CD4-positive, alpha-beta T cell treated with Interleukin-2 at 100 ng/mL for 4 hours (primary cell): ENCODE measurements at regions not wholly inside any gene's neighbourhood (a gene's known extent, or its start where the extent isn't known, plus 50 kb on each side); places are given as distances from the start of the nearest gene placed in this dataset.
"Not testable (repeated sequence)": the region's sequence is repeated elsewhere in the genome, so short reads cannot be mapped to it uniquely, and the experiment has no call there.

ENCODE experiments used
- DNase-seq: peaks from one replicate; pipeline ENCODE4 v3.0.0-alpha.2; 2020; ENCODE audit warnings: low spot score

- no peak for DNase-seq
Measured at GRCh38 chr3:101996832-101997231, 147.5 kb downstream of the NFKBIZ start.

- no peak for DNase-seq
Measured at GRCh38 chr3:101998256-101998926, 149.1 kb downstream of the NFKBIZ start.

- DNase-seq, result no peak
Measured at GRCh38 chr3:101999177-101999779, 150.0 kb downstream of the NFKBIZ start.

DNA sequence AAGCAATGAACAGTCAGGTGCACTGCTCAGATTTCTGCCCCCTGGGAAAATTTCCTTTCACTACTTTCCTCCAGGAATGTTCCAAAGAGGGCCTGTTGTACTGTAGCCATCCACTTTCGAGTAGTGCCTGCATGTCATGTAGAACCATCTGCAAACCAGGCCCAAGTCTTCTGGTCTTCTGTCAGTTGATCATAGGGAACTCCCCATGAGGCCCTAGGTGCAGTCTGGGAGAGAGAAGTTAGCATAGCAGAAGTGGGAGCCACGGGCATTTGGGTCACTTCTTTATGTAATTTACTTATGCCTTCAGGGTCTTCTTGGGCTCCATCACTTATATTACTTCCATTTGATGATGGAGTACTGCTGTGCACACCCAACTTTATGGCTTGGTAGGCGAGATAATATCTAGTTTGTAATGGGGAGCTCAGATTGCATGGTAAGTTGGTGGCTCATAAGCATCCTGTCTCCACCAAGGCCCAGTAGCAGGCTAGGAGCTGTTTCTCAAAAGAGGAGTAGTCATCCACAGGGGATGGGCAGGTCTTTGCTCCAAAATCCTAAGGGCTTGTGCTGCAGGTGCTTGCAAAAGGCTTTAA is 151.4 kb downstream of the NFKBIZ start:
- no peak for DNase-seq

DNA sequence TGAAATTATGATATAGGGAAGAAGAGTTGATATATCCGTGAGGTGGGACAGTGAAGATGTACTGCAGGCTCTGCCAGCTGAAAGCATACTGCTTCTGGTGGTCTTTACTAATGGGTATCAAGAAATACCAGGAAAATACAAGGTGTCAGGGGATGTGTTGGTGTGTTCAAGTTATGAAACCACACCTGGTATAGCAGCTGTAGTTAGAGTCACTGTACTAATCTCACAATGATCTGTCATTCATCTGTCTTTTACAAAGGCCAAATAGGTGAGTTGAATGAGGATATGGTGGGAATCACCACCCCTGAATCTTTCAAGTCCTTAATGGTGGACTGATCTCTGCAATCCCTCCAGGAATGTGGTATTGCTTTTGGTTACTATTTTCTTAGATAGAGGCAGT is 152.7 kb downstream of the NFKBIZ start:
- no peak for DNase-seq

GRCh38 chr3:102004561-102004960 is 155.2 kb downstream of the NFKBIZ start:
- DNase-seq, result no peak

GRCh38 chr3:102005551-102005950 is 156.2 kb downstream of the NFKBIZ start:
- DNase-seq, result no peak

- DNase-seq, result no peak
Measured at GRCh38 chr3:102006812-102007485, 157.6 kb downstream of the NFKBIZ start.

- DNase-seq, result not testable (repeated sequence)
Measured at GRCh38 chr3:102008436-102008835, 159.1 kb downstream of the NFKBIZ start.

DNA sequence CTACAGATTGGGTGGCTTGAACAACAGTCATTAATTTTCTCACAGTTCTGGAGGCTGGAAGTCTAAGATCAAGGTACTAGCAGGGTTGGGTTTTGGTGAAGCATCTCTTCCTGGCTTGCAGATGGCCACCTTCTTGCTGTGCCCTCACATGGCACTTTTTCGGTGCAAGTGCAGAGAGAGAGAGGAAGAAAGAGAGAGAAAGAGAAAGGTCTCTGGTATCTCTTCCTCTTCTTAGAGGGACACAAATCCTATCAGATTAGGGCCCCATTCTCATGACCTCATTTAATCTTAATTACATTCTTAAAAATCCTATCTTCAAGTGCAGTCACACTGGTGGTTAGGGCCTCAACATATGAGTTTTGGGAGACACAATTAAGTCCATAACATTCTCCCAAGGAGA is 167.1 kb downstream of the NFKBIZ start:
- DNase-seq, result no peak

DNA sequence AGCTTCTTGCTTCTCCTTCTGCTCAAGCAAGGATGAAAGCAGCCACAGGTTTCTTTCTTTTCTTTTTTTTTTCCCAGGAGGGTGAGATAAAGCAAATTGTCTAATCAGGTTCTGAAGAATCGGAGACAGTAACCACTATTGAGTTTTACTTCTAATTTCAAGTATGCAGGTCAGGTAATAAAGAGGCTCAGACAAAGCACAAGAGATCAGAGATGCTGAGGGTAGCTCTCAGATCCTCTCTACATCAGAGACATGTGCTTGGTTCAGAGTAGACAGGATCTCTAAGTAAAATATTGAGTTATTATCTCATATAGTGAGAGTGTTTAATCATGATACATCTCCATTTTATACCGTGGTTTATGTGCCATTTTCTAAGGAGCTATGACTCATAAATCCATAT is 168.5 kb downstream of the NFKBIZ start:
- DNase-seq, result no peak

GRCh38 chr3:102018551-102018950 is 169.2 kb downstream of the NFKBIZ start:
- DNase-seq, result no peak

DNA sequence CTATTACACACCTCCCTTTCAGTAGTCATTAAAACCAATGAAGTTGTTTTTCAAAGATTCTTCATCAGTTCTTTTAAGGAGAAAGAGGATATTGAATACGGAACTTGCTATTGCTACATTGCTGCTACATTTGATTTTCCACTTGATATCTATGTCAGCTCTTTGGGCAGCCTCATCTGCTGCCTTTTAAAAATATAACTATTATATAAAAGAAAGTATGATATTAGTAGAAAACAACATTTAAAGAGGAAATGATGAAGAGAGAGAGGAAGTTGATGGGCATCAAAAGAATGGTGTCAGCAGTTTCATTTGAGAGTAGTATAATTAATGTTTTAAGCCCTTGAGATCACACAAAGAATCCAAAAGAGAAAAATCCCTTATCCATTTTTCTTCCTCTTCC is 171.4 kb downstream of the NFKBIZ start:
- no peak for DNase-seq

DNA sequence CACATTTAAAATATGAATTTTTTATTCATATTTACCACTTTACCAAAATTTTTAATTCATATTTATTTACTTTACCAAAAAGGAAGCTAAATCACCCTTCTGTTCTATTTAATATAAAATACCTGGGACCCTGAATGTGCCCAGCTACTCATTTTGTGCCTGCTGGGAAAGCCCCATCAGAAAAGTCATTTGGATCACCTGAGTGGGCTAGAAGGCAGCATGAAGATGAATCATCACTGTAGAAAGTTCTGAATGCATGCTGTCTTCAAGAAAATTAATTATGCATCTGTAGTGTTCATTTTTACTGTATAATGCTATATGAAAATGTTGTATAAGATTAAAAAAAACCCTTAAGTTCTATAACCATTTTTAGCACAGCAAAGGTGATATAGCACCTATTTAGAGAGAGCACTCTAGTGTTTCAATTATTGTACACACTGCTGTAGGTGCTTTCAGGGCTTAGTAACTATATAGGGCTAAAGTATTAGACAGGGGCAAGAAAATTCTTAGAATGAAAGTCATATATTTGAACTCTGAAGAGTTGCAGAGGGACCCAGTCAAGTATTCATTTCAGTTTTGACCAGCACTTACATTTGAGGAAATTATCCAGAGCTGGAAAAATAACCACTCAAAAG is 175.1 kb downstream of the NFKBIZ start:
- DNase-seq, result no peak

DNA sequence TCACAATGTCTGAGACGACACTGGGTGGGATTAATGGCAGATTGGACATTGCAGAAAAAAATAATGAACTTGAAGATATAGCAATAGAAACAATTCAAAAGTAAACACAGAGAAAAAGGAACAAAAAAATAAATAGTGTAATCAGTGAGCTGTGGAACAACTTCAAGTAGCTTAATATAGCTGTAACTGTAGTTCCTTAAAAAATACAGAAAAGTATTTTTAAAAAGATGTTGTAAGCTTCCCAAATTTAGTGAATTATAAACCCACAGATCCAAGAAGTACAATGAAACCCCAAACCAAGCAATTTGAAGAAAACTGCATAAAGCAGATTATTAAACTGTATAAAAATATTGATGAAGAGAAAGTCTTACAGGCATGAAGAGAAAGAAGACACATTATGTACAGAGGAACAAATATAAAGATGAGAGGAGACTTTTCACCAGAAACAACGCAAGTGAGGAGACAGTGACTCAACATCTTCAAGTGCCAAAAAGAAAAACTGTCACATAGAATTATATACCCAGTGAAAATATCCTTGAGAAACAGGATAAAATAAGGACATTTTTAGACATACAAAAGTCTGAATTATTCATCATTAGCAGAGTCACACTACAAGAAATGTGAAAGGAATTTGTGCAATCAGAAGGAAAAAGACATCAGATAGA is 176.4 kb downstream of the NFKBIZ start:
- DNase-seq, result no peak

DNA sequence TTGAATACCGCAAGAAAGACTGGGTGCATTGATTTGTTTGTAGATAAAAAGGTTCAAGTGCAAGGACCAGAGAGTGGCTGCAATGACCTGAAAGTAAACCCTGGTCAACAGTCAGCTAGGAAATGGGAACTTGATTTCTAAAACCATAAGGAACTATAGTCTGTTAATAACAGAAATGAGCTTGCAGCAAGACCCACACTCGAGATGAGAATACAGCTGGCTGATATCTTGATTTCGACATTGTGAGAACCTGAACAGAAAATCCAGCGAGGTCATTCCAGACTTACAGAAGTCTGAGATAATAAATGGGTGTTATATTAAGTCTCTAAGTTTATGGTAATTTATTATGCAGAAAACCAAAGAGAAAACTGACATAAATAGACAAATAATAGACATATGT is 177.3 kb downstream of the NFKBIZ start:
- DNase-seq, result no peak

DNA sequence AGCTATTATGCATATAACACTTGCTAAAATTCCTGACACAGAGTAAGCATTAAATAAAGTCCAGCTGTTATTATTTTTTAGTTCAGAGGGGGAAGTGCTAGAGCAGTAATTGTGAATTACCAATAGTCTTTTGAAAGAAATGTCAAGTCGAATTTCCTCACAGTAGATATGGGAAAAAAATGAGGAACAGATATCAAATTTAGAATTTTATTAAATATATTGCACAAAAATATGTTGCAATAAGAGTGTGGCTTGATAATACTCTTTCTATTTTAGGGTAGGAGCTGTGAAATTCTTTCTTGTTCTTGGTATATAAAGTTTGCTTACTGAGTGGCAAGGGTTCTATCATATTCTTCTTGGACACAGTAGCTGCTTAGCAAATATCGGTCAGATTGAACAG is 181.3 kb downstream of the NFKBIZ start:
- DNase-seq, result no peak

DNA sequence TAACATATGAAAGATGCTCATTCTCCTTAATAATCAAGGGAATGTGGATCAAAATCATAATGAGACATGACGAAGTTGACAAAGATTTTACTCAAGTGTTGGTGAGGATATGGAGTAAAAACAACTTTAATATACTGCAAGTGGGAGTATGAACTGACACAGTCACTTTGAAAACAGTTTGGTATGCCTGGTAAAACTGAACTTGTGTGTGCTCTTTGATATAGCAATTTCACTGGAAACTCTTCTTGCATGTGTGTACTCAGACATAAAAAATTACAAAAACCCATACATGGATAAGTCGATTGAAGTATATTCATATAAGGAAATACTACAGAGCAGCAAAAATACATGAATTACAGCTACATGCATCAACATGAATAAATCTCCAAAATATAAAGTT is 182.5 kb downstream of the NFKBIZ start:
- no peak for DNase-seq

DNA sequence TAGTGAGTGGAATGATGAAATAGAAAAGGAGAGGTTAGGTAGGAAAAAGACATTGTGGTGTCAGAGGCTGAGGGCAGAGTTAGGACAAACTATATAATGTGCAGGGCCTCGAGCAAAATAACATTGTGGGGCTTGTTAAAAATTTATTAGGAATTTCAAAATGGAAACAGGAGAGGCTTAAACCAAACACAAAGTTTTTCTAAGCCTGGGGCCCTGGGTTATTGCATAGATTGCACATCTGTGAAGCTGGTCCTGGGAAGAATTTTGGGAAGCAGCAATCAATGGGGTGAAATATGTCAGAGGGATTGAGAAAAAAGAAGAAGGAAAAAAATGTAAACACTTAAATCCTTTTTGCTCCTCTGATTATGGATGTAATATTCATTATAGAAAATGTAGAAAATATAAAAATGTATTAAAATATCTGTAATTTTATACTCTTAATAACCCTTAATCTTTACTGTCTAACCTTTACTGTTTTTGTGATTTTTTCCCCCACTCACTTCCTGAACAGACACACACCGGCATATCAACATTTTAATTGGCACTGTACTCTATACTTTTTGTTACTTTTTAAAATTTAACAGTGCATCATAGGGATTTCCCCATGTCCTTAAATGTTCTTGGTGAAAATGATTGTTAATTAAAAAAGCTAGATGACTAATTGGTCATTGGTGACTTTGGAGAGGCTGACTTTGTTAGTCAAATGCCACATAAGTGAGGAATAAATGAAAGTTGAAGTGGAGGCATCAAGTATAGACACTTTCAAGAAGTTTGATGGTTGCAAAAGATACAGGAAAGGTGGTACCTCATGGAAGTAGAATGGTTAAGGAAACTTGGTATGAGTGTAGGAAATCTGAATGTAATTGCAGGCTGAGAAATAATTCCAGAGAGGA is 183.4 kb downstream of the NFKBIZ start:
- no peak for DNase-seq

DNA sequence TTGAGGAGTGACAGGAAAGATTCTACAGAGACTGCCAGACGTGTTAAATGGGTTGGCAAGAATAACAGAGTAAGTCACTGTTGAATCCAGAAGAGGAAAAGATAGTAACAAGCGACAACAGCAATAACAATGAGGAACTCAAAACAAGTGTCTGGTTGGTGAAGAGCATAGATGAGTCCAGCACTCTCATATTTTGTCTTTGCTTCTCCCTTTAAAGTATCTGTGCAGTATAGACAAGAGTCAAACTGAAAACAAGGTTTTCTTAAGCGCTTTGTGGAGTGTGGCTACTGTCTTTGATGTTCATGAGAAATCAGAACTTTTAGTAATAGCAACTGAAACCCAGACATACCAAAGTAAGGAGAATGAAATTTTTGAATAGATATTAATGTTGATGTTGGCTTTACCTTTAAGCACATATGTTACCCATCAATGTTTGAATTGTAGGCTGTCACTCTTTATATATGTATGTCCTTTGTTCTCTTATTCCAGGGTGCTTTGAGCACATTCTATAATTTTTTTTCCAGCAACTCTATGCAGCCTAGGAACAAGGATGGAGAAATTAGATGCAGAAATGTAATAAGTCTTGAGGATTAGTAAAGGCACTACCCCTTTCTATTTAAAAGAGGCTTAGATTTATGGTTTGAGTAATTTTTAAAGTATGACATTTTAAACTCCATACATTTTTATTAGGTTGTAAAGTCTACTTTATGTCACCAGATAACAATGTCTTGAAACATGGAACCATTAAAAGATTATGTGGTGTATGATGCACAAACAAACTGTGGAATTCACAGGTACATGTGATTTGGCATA is 185.5 kb downstream of the NFKBIZ start:
- no peak for DNase-seq
